ENCODE measurements at regions not wholly inside any gene's neighbourhood (a gene's known extent, or its start where the extent isn't known, plus 50 kb on each side); places are given as distances from the start of the nearest gene placed in this dataset.

DNA sequence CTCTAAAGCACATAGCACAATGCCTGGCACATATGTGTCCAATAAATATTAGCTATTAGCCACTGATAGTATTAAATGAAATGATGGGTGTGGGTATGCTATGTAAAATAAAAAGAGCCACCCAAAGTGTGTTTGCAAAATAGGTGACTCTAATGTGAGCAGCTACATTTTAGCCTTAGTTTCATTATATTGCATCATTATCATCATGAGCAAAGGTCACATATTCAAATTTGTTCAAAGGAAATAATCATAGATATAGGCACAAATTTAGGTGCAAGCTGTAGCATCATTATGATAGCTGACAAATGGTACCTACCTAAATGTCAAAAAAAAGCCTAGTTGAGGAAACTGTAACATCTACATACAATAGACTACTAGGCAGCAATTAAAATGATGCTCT is 373.9 kb upstream of the FGF13 start:
- Histone ChIP-seq H3K27me3 (no peaks in the 10 kb centered on the region), H3K4me3 (no peak overlapping the region), H3K27ac (no peak overlapping the region), H3K36me3 (replicated peaks in 1 of 2; ENCODE audit: insufficient read depth in 1 of 2, low read depth in 2 of 2) (no peaks in the 10 kb centered on the region), H3K4me1 (no peaks in the 10 kb centered on the region), H3K9me3 (no peaks in the 10 kb centered on the region)
- ATAC-seq (no peak), DNase-seq (no peak)
- TF ChIP-seq POLR2A (IDR thresholded peaks at IDR 0.05): no peak
- TF ChIP-seq, protein P1, sequence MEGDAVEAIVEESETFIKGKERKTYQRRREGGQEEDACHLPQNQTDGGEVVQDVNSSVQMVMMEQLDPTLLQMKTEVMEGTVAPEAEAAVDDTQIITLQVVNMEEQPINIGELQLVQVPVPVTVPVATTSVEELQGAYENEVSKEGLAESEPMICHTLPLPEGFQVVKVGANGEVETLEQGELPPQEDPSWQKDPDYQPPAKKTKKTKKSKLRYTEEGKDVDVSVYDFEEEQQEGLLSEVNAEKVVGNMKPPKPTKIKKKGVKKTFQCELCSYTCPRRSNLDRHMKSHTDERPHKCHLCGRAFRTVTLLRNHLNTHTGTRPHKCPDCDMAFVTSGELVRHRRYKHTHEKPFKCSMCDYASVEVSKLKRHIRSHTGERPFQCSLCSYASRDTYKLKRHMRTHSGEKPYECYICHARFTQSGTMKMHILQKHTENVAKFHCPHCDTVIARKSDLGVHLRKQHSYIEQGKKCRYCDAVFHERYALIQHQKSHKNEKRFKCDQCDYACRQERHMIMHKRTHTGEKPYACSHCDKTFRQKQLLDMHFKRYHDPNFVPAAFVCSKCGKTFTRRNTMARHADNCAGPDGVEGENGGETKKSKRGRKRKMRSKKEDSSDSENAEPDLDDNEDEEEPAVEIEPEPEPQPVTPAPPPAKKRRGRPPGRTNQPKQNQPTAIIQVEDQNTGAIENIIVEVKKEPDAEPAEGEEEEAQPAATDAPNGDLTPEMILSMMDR (IDR thresholded peaks at IDR 0.05): no peak
- intact Hi-C loops (cut with DNase I): no loop called here

DNA sequence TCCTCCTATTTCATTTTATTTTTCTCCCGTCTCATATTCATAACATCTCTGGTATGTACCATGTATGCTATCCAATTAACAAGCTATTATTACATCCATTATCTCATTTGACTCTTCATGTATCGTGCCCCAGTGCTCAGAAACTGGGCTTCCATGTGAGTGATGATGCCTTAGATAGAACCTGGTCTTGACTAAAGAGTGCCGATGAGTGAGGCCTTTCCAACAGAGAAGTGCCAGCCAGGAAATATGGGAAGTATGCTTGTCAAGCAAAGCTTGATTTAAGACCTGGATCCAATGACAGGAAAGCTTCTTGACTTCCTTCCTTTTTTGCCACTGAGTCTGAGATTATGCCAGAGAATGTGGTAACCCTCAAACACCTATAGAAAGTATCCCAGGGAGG is 371.7 kb upstream of the FGF13 start:
- DNase-seq (no peak), ATAC-seq (no peak)
- intact Hi-C loops (cut with DNase I): no loop called here
- H3K27ac ChIP-seq: no peak overlapping the region
- no peak for TF ChIP-seq POLR2A (IDR thresholded peaks at IDR 0.05)
- TF ChIP-seq, protein P1 (IDR thresholded peaks at IDR 0.05): no peak
- 49 to 67% methylated on average over 3 of the region's 3 CpGs for WGBS, 2 donors
- no peak overlapping the region for H3K4me3 ChIP-seq
- no peaks in the 10 kb centered on the region for H3K27me3 ChIP-seq
- H3K9me3 ChIP-seq: no peaks in the 10 kb centered on the region
- H3K4me1 ChIP-seq: no peaks in the 10 kb centered on the region
- H3K36me3 ChIP-seq (replicated peaks in 1 of 2; ENCODE audit: insufficient read depth in 1 of 2, low read depth in 2 of 2): no peaks in the 10 kb centered on the region

DNA sequence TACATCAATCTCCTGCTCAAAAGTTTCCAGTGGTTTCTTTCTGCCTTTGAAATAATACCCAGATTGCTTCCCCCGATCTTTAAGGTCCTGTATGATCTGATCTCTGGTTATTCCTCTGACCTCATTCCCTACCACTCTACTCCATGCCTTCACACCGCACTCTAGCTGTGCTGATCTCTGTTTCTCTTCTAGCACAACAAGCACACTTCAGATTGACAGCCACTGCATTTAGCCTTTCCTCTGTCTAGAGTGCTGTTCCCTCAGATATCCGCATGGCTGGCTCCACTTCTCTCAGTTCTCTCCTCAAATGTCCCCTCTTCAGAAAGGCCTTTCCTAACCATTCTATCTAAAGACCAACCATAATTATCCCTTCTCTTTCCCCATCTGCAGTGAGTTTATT is 370.4 kb upstream of the FGF13 start:
- intact Hi-C loops (cut with DNase I): no loop called here
- ATAC-seq: no peak
- Histone ChIP-seq H3K27me3 (no peaks in the 10 kb centered on the region), H3K4me3 (no peak overlapping the region), H3K27ac (no peak overlapping the region), H3K9me3 (no peaks in the 10 kb centered on the region), H3K4me1 (no peaks in the 10 kb centered on the region), H3K36me3 (replicated peaks in 1 of 2; ENCODE audit: insufficient read depth in 1 of 2, low read depth in 2 of 2) (no peaks in the 10 kb centered on the region)
- 66 to 72% methylated on average over 3 of the region's 3 CpGs for WGBS, 2 donors
- TF ChIP-seq POLR2A (IDR thresholded peaks at IDR 0.05): no peak
- TF ChIP-seq, protein P1 (IDR thresholded peaks at IDR 0.05): no peak
- no peak for DNase-seq

DNA sequence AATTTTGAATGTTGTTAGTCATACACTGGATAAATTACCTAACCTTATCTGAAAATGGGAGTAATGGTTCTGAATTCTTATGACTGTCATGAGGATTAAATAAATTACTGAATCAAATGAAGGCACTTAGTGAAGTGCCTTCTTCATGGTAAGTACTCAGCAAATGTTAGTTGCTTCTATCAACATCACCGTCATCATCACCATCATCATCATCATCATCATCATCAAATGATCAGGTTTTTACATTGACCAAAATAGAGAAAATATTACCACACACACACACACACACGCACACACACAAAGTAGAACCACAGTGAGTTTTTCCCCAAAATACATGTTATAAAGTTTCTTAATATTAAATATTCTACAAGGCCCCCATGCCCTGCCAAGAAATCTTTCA is 368.3 kb upstream of the FGF13 start:
- intact Hi-C loops (cut with DNase I): no loop called here
- no peaks in the 10 kb centered on the region for H3K27me3 ChIP-seq

DNA sequence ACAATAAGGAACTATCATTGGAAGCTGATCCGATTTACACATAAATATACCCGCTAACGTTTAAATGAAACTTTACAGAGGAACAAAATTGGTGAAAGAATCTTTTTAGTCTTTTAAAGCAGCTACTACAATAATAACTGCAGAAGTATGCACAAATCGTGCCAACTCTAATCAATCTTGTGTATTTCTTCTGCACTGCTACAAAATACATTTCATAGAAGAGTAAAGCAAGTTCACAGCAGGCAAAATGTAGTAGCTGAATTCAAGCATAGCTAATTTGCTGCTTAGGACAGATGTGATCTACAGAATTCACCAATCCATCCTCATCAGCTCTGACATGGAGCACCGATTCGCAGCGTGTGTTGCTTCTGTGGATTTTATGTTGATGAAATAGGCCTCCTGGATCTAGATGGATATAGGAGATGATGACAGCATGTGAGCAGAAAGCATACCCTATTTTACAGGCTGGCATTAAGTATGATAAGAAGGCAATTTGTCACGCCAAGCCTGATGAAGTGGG is 367.3 kb upstream of the FGF13 start:
- Histone ChIP-seq H3K36me3 (replicated peaks in 1 of 2; ENCODE audit: insufficient read depth in 1 of 2, low read depth in 2 of 2) (no peaks in the 10 kb centered on the region), H3K27ac (no peak overlapping the region), H3K4me1 (no peaks in the 10 kb centered on the region), H3K4me3 (no peak overlapping the region), H3K9me3 (no peaks in the 10 kb centered on the region), H3K27me3 (no peaks in the 10 kb centered on the region)
- 28 to 44% methylated on average over 8 of the region's 8 CpGs for WGBS, 2 donors
- intact Hi-C loops (cut with DNase I): no loop called here
- TF ChIP-seq POLR2A (IDR thresholded peaks at IDR 0.05): no peak
- TF ChIP-seq, protein P1 (IDR thresholded peaks at IDR 0.05): no peak
- ATAC-seq (no peak), DNase-seq (no peak)

More for the DNA sequence above, 368.3 kb upstream of the FGF13 start:
- DNase-seq (no peak), ATAC-seq (no peak)
- WGBS, 2 donors: 69 to 89% methylated on average over 2 of the region's 2 CpGs
- Histone ChIP-seq H3K27ac (no peak overlapping the region), H3K4me1 (no peaks in the 10 kb centered on the region), H3K4me3 (no peak overlapping the region), H3K9me3 (no peaks in the 10 kb centered on the region), H3K36me3 (replicated peaks in 1 of 2; ENCODE audit: insufficient read depth in 1 of 2, low read depth in 2 of 2) (no peaks in the 10 kb centered on the region)
- TF ChIP-seq, protein P1 (IDR thresholded peaks at IDR 0.05): no peak
- TF ChIP-seq POLR2A (IDR thresholded peaks at IDR 0.05): no peak
